SJSA1 (cell line): ENCODE measurements at regions not wholly inside any gene's neighbourhood (a gene's known extent, or its start where the extent isn't known, plus 50 kb on each side); places are given as distances from the start of the nearest gene placed in this dataset.

Source experiments
- DNase-seq, 2 experiments: peaks; one replicate each; pipeline ENCODE4 v3.0.0-alpha.2; 2015 to 2020; ENCODE audit warnings: low spot score in 2 of 2, low read depth in 1 of 2
- H3K27ac ChIP-seq: fragments of 250-450 bp; sonication (Bioruptor Pico); 2 replicates; pipeline ENCODE4 v1.5.1; 2020; ENCODE audit warnings: mild to moderate bottlenecking, moderate library complexity
- H3K27me3 ChIP-seq: fragments of 250-450 bp; sonication (Bioruptor Pico); replicated peaks from 2 replicates; pipeline ENCODE4 v1.5.1; 2020; ENCODE audit warnings: mild to moderate bottlenecking, moderate library complexity
- H3K36me3 ChIP-seq: fragments of 250-450 bp; sonication (Bioruptor Pico); 2 replicates; pipeline ENCODE4 v1.5.1; 2020; ENCODE audit warnings: mild to moderate bottlenecking
- H3K4me1 ChIP-seq: fragments of 250-450 bp; sonication (Bioruptor Pico); replicated peaks from 2 replicates; pipeline ENCODE4 v1.6.1; 2021; ENCODE audit warnings: mild to moderate bottlenecking
- H3K4me3 ChIP-seq: fragments of 250-450 bp; sonication (Bioruptor Pico); 2 replicates; pipeline ENCODE4 v1.5.1; 2020; ENCODE audit warnings: mild to moderate bottlenecking
- H3K9me3 ChIP-seq: fragments of 250-450 bp; sonication (Bioruptor Pico); replicated peaks from 2 replicates; pipeline ENCODE4 v1.5.1; 2020; ENCODE audit warnings: mild to moderate bottlenecking

GRCh38 chr5:39902626-39903025 lies 477.8 kb upstream of the DAB2 start:
- H3K4me1 ChIP-seq = peaks cover 22% of the 10 kb centered on the region

GRCh38 chr5:39898731-39899130 lies 474.0 kb upstream of the DAB2 start:
- H3K27ac ChIP-seq = no peak overlapping the region
- H3K4me1 ChIP-seq = no peaks in the 10 kb centered on the region
- H3K27me3 ChIP-seq = no peaks in the 10 kb centered on the region
- H3K36me3 ChIP-seq = no peaks in the 10 kb centered on the region
- no peak overlapping the region for H3K4me3 ChIP-seq
- no peaks in the 10 kb centered on the region for H3K9me3 ChIP-seq
- DNase-seq = no peak

More at GRCh38 chr5:39902626-39903025, 477.8 kb upstream of the DAB2 start:
- Histone ChIP-seq H3K27me3 (no peaks in the 10 kb centered on the region), H3K4me3 (no peak overlapping the region), H3K36me3 (no peaks in the 10 kb centered on the region), H3K27ac (no peak overlapping the region), H3K9me3 (peaks cover 7% of the 10 kb centered on the region; the same call in 1 of the 2 replicates)
- no peak for DNase-seq

- Histone ChIP-seq H3K27me3 (no peaks in the 10 kb centered on the region), H3K36me3 (no peaks in the 10 kb centered on the region), H3K9me3 (no peaks in the 10 kb centered on the region), H3K4me1 (peaks cover 12% of the 10 kb centered on the region), H3K4me3 (no peak overlapping the region), H3K27ac (no peak overlapping the region)
- DNase-seq = no peak
Measured at GRCh38 chr5:39896706-39897105, 471.9 kb upstream of the DAB2 start.

GRCh38 chr5:39896104-39896503 lies 471.3 kb upstream of the DAB2 start:
- no peak overlapping the region for H3K27ac ChIP-seq
- H3K4me3 ChIP-seq = no peak overlapping the region
- peaks cover 18% of the 10 kb centered on the region for H3K4me1 ChIP-seq
- no peak for DNase-seq
- no peaks in the 10 kb centered on the region for H3K36me3 ChIP-seq
- H3K9me3 ChIP-seq = no peaks in the 10 kb centered on the region
- H3K27me3 ChIP-seq = no peaks in the 10 kb centered on the region

GRCh38 chr5:39892708-39893107 lies 467.9 kb upstream of the DAB2 start:
- H3K9me3 ChIP-seq = no peaks in the 10 kb centered on the region
- H3K27me3 ChIP-seq = no peaks in the 10 kb centered on the region
- peaks cover 18% of the 10 kb centered on the region for H3K4me1 ChIP-seq
- H3K36me3 ChIP-seq = no peaks in the 10 kb centered on the region
- no peak overlapping the region for H3K27ac ChIP-seq
- peak in 1 of 2 experiments; percentile 53 for DNase-seq
- no peak overlapping the region for H3K4me3 ChIP-seq

GRCh38 chr5:39891376-39891775 lies 466.6 kb upstream of the DAB2 start:
- Histone ChIP-seq H3K4me3 (no peak overlapping the region), H3K9me3 (no peaks in the 10 kb centered on the region), H3K27me3 (no peaks in the 10 kb centered on the region), H3K36me3 (no peaks in the 10 kb centered on the region), H3K4me1 (peaks cover 18% of the 10 kb centered on the region), H3K27ac (no peak overlapping the region)
- peak in 1 of 2 experiments; percentile 11 for DNase-seq

- H3K4me3 ChIP-seq = no peak overlapping the region
- no peaks in the 10 kb centered on the region for H3K36me3 ChIP-seq
- no peaks in the 10 kb centered on the region for H3K4me1 ChIP-seq
- DNase-seq = no peak
- H3K27ac ChIP-seq = no peak overlapping the region
- no peaks in the 10 kb centered on the region for H3K9me3 ChIP-seq
- no peaks in the 10 kb centered on the region for H3K27me3 ChIP-seq
Measured at GRCh38 chr5:39880985-39881384, 456.2 kb upstream of the DAB2 start.

- H3K27me3 ChIP-seq = no peaks in the 10 kb centered on the region
- H3K4me1 ChIP-seq = no peaks in the 10 kb centered on the region
- no peaks in the 10 kb centered on the region for H3K9me3 ChIP-seq
- no peak overlapping the region for H3K27ac ChIP-seq
- no peaks in the 10 kb centered on the region for H3K36me3 ChIP-seq
- no peak for DNase-seq
- H3K4me3 ChIP-seq = no peak overlapping the region
Measured at GRCh38 chr5:39877479-39877878, 452.7 kb upstream of the DAB2 start.

- H3K27me3 ChIP-seq = no peaks in the 10 kb centered on the region
- H3K27ac ChIP-seq = no peak overlapping the region
- H3K9me3 ChIP-seq = no peaks in the 10 kb centered on the region
- no peaks in the 10 kb centered on the region for H3K4me1 ChIP-seq
- no peaks in the 10 kb centered on the region for H3K36me3 ChIP-seq
- no peak overlapping the region for H3K4me3 ChIP-seq
- no peak for DNase-seq
Measured at GRCh38 chr5:39876146-39876545, 451.4 kb upstream of the DAB2 start.

GRCh38 chr5:39870137-39870536 lies 445.4 kb upstream of the DAB2 start:
- DNase-seq = no peak
- Histone ChIP-seq H3K27ac (no peak overlapping the region), H3K27me3 (no peaks in the 10 kb centered on the region), H3K36me3 (no peaks in the 10 kb centered on the region), H3K4me1 (no peaks in the 10 kb centered on the region), H3K9me3 (no peaks in the 10 kb centered on the region), H3K4me3 (no peak overlapping the region)

- H3K4me1 ChIP-seq = no peaks in the 10 kb centered on the region
- no peak for DNase-seq
- H3K9me3 ChIP-seq = no peaks in the 10 kb centered on the region
- no peaks in the 10 kb centered on the region for H3K36me3 ChIP-seq
- no peaks in the 10 kb centered on the region for H3K27me3 ChIP-seq
- H3K4me3 ChIP-seq = no peak overlapping the region
- no peak overlapping the region for H3K27ac ChIP-seq
Measured at GRCh38 chr5:39869396-39869795, 444.6 kb upstream of the DAB2 start.

- Histone ChIP-seq H3K9me3 (no peaks in the 10 kb centered on the region), H3K4me3 (no peak overlapping the region), H3K36me3 (no peaks in the 10 kb centered on the region), H3K27ac (no peak overlapping the region), H3K4me1 (no peaks in the 10 kb centered on the region), H3K27me3 (no peaks in the 10 kb centered on the region)
- DNase-seq = no peak
Measured at GRCh38 chr5:39867923-39868322, 443.1 kb upstream of the DAB2 start.

GRCh38 chr5:39863926-39864552 lies 439.3 kb upstream of the DAB2 start:
- no peaks in the 10 kb centered on the region for H3K27me3 ChIP-seq
- H3K9me3 ChIP-seq = no peaks in the 10 kb centered on the region
- H3K36me3 ChIP-seq = no peaks in the 10 kb centered on the region
- no peak overlapping the region for H3K27ac ChIP-seq
- H3K4me1 ChIP-seq = no peaks in the 10 kb centered on the region
- no peak overlapping the region for H3K4me3 ChIP-seq
- DNase-seq = no peak

GRCh38 chr5:39857041-39857440 lies 432.3 kb upstream of the DAB2 start:
- no peaks in the 10 kb centered on the region for H3K4me1 ChIP-seq
- no peak overlapping the region for H3K27ac ChIP-seq
- no peaks in the 10 kb centered on the region for H3K27me3 ChIP-seq
- H3K4me3 ChIP-seq = no peak overlapping the region
- no peaks in the 10 kb centered on the region for H3K36me3 ChIP-seq
- no peaks in the 10 kb centered on the region for H3K9me3 ChIP-seq
- DNase-seq = no peak

GRCh38 chr5:39854771-39855410 lies 430.1 kb upstream of the DAB2 start:
- Histone ChIP-seq H3K36me3 (no peaks in the 10 kb centered on the region), H3K27me3 (no peaks in the 10 kb centered on the region), H3K4me3 (no peak overlapping the region), H3K9me3 (no peaks in the 10 kb centered on the region), H3K27ac (no peak overlapping the region), H3K4me1 (no peaks in the 10 kb centered on the region)
- DNase-seq = no peak
